ENCODE measurements at regions not wholly inside any gene's neighbourhood (a gene's known extent, or its start where the extent isn't known, plus 50 kb on each side); places are given as distances from the start of the nearest gene placed in this dataset.

DNA sequence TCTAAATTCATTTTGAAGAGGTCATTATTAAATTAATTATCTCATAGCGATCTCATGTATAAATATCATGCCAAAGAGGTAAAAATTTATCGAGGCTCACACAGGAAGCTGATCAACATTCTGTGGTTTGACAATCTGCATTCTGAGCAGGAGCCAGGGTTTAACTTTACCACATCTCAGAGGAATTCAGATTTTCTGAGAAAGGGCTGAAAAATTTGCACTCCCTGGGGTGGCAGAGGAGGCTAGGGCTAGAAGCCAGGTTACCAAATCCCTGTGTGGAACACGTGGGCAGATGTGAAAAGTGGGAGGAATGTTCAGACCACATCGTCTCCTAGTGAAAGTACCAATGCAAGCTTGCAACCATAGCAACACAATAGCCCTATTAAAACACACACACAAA, 63.5 kb upstream of the CTLA4 start:
- Mint-ChIP-seq H3K27ac (peak overlapping the region; percentile 78), H3K36me3 (ENCODE audit: low read depth) (peaks cover 21% of the 10 kb centered on the region), H3K4me1 (ENCODE audit: low read depth) (peaks cover 76% of the 10 kb centered on the region), H3K9me3 (peaks cover 20% of the 10 kb centered on the region), H3K4me3 (peak overlapping the region; percentile 3), H3K27me3 (ENCODE audit: insufficient read depth) (peaks cover under 1% of the 10 kb centered on the region)
- DNase-seq: peak; percentile 97
- TF ChIP-seq, protein P1, sequence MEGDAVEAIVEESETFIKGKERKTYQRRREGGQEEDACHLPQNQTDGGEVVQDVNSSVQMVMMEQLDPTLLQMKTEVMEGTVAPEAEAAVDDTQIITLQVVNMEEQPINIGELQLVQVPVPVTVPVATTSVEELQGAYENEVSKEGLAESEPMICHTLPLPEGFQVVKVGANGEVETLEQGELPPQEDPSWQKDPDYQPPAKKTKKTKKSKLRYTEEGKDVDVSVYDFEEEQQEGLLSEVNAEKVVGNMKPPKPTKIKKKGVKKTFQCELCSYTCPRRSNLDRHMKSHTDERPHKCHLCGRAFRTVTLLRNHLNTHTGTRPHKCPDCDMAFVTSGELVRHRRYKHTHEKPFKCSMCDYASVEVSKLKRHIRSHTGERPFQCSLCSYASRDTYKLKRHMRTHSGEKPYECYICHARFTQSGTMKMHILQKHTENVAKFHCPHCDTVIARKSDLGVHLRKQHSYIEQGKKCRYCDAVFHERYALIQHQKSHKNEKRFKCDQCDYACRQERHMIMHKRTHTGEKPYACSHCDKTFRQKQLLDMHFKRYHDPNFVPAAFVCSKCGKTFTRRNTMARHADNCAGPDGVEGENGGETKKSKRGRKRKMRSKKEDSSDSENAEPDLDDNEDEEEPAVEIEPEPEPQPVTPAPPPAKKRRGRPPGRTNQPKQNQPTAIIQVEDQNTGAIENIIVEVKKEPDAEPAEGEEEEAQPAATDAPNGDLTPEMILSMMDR (IDR thresholded peaks at IDR 0.05): no peak

DNA sequence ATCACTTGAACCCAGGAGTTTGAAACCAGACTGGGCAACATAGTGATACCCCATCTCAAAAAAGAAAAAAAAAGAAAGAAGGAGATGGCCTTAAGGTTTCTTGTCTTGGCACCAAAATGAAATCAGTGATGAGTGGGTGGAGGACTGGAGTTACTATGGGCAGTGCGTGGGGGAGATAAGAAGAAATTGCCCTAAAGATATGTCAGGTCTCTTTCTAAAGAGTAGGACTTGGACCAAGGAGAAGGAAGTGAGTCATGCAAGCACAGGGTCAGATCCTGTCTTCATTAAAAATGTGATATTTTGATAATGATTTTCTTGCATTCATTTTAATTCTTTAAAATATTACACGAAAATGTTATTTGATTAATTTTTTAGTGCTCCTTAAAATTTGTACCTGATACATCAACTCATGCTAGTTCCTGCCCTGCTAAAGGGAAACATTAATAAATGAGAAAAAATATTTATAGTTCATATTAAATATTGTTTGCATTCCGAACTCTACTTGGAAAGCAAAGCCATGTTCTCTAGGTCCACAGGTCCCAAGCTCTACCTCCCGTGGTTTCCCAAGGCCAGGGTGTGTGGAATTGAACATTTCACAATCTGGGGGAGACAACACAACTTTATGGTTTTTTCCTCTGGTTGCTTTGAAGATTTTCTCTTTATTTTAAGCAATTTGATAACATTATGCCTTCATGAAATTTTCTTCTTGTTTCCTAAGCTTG, 62.6 kb upstream of the CTLA4 start:
- Mint-ChIP-seq H3K27me3 (ENCODE audit: insufficient read depth) (peaks cover 1% of the 10 kb centered on the region), H3K4me3 (peak overlapping the region; percentile 3), H3K4me1 (ENCODE audit: low read depth) (peaks cover 85% of the 10 kb centered on the region), H3K27ac (peak overlapping the region; percentile 78), H3K9me3 (peaks cover 20% of the 10 kb centered on the region), H3K36me3 (ENCODE audit: low read depth) (peaks cover 21% of the 10 kb centered on the region)
- TF ChIP-seq, protein P1 (IDR thresholded peaks at IDR 0.05): no peak
- DNase-seq: no peak

- Mint-ChIP-seq H3K4me1 (ENCODE audit: low read depth) (peaks cover 90% of the 10 kb centered on the region), H3K27ac (peak overlapping the region; percentile 60; the same call in 1 of the 2 replicates), H3K27me3 (ENCODE audit: insufficient read depth) (peaks cover 1% of the 10 kb centered on the region), H3K36me3 (ENCODE audit: low read depth) (peaks cover 21% of the 10 kb centered on the region), H3K4me3 (no peak overlapping the region), H3K9me3 (peaks cover 20% of the 10 kb centered on the region)
- DNase-seq: no peak
- TF ChIP-seq, protein P1 (IDR thresholded peaks at IDR 0.05): no peak
Observed at GRCh38 chr2:203805486-203805838, 62.1 kb upstream of the CTLA4 start.

DNA sequence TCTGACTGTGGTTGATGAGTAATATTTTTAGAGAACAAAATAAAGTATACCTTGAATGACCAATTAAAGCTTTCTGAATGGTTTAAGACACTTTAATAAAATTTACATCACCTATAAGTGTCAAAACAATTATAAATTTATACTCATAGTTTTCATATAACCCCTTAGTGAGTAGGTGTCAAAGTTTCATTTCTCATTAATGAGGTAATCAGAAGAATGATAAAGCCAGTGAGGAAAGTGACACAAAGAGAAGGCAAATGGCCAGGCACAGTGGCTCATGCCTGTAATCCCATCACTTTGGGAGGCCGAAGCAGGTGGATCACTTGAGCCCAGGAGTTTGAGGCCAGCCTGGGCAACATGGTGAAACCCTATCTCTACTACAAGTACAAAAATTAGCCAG, 60.8 kb upstream of the CTLA4 start:
- H3K36me3 Mint-ChIP-seq (ENCODE audit: low read depth): peaks cover 21% of the 10 kb centered on the region
- peaks cover 97% of the 10 kb centered on the region for H3K4me1 Mint-ChIP-seq (ENCODE audit: low read depth)
- peak overlapping the region; percentile 13; the same call in 1 of the 2 replicates for H3K4me3 Mint-ChIP-seq
- DNase-seq: no peak
- TF ChIP-seq, protein P1 (IDR thresholded peaks at IDR 0.05): no peak
- peaks cover 1% of the 10 kb centered on the region; the same call in 1 of the 2 replicates for H3K27me3 Mint-ChIP-seq (ENCODE audit: insufficient read depth)
- H3K27ac Mint-ChIP-seq: peak overlapping the region; percentile 51; the same call in 1 of the 2 replicates
- H3K9me3 Mint-ChIP-seq: peaks cover 20% of the 10 kb centered on the region

DNA sequence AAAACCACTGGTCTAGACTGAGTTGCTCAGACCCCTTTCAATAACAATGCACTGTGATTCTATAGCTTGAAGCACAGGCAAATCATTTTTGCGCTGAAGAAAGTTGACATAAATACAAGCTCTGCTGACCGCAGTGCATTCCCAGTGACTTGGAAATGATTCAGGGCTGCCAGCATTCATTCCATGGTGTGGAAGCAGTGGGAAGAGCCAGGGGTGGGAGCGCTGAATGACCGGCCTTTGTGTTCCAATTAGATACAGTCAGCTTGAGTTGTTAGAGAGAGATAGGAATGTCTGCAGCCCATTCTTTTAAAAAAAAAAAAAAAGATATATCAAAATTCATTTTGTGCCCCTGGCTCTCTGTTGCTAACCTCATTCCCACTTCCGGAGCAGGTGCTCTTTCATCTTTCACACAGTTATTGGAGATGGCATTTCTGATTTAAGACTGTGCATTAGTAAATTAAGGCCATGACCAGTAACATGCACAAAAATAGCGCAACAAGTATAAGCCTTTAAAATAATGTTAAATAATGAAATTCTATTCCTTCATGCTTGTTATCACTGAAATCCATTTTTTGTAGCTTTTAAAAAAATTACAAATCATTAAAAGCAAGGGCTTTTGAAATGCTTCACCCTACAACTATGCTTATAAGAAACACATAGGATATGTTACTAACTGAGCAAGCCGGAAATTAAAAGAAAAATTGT, 59.4 kb upstream of the CTLA4 start:
- DNase-seq: peak; percentile 92
- Mint-ChIP-seq H3K9me3 (peaks cover 20% of the 10 kb centered on the region), H3K4me1 (ENCODE audit: low read depth) (peaks cover 100% of the 10 kb centered on the region)

More for the DNA sequence above, 59.4 kb upstream of the CTLA4 start:
- peak overlapping the region; percentile 92 for H3K27ac Mint-ChIP-seq
- TF ChIP-seq, protein P1 (IDR thresholded peaks at IDR 0.05): no peak
- H3K36me3 Mint-ChIP-seq (ENCODE audit: low read depth): peaks cover 21% of the 10 kb centered on the region
- H3K27me3 Mint-ChIP-seq (ENCODE audit: insufficient read depth): peaks cover 1% of the 10 kb centered on the region; the same call in 1 of the 2 replicates
- H3K4me3 Mint-ChIP-seq: peak overlapping the region; percentile 40

Data from HFFc6 (cell line).